ENCODE measurements at regions not wholly inside any gene's neighbourhood (a gene's known extent, or its start where the extent isn't known, plus 50 kb on each side); places are given as distances from the start of the nearest gene placed in this dataset.
"Not testable (repeated sequence)": the region's sequence is repeated elsewhere in the genome, so short reads cannot be mapped to it uniquely, and the experiment has no call there.

DNA sequence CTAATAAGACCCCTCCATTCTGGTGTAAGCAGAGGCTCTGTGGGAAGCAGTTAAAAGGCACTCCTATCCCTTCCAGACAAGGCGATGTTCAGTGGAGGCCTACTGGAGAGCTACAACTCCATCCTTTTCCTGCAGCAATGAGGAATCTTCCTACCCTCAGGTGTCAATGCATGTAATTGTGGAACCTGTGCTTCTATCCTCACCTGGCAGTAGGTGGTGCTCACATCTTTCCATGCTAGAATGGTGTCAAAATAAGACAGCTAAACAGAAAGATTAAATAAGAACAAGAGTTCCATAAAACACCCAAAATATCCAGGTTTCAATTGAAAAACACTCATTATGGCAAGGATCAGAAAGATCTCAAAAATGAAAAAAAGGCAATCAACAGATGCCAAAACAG is 224.6 kb downstream of the IL15 start:
- Histone ChIP-seq H3K27ac (no peak overlapping the region), H3K4me1 (no peaks in the 10 kb centered on the region), H3K36me3 (no peaks in the 10 kb centered on the region), H3K9me3 (peaks cover 0 to 5% of the 10 kb centered on the region in 2 donors), H3K27me3 (no peaks in the 10 kb centered on the region), H3K4me3 (no peak overlapping the region)
- TF ChIP-seq CTCF (IDR thresholded peaks at IDR 0.05) = no peak
- intact Hi-C loops (cut with DNase I) = no loop called here
- ATAC-seq (no peak), DNase-seq (no peak)

DNA sequence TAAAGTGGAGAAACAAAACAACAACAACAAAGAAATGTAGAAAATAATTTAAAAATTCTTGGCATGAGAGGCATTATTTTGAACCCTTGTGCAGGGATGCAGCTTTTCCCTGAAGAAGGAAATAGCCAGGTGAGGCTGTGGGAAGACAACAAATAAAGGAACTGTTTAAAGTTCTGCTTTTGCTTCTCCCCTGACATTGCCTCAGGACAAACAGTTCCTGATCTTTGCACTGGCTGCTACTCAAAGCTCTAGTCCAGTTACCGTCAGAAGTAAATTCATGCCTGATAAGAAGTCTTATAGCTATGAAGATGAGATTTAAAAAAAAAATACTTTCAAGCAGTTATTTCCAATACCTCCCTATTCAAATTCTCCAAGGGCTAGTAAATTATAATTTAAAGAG is 233.8 kb downstream of the IL15 start:
- Histone ChIP-seq H3K27me3 (no peaks in the 10 kb centered on the region), H3K9me3 (no peaks in the 10 kb centered on the region), H3K4me1 (no peaks in the 10 kb centered on the region), H3K4me3 (no peak overlapping the region), H3K27ac (no peak overlapping the region), H3K36me3 (no peaks in the 10 kb centered on the region)
- intact Hi-C loops (cut with DNase I) = no loop called here
- DNase-seq (no peak), ATAC-seq (no peak)
- no peak for TF ChIP-seq CTCF (IDR thresholded peaks at IDR 0.05)

GRCh38 chr4:141871086-141871770 is 234.8 kb downstream of the IL15 start:
- H3K27me3 ChIP-seq = no peaks in the 10 kb centered on the region
- no peak for ATAC-seq
- H3K36me3 ChIP-seq = no peaks in the 10 kb centered on the region
- DNase-seq = no peak
- no peaks in the 10 kb centered on the region for H3K4me1 ChIP-seq
- H3K4me3 ChIP-seq = no peak overlapping the region
- H3K9me3 ChIP-seq = no peaks in the 10 kb centered on the region
- intact Hi-C loops (cut with DNase I) = no loop called here
- H3K27ac ChIP-seq = no peak overlapping the region
- no peak for TF ChIP-seq CTCF (IDR thresholded peaks at IDR 0.05)

DNA sequence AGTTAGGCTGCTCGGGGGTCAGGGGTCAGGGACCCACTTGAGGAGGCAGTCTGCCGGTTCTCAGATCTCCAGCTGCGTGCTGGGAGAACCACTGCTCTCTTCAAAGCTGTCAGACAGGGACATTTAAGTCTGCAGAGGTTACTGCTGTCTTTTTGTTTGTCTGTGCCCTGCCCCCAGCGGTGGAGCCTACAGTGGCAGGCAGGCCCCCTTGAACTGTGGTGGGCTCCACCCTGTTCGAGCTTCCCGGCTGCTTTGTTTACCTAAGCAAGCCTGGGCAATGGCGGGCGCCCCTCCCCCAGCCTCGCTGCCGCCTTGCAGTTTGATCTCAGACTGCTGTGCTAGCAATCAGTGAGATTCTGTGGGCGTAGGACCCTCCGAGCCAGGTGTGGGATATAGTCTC is 246.3 kb downstream of the IL15 start:
- DNase-seq; H3K4me1 ChIP-seq; ATAC-seq; H3K4me3 ChIP-seq; H3K36me3 ChIP-seq; H3K9me3 ChIP-seq; intact Hi-C loops (cut with DNase I); H3K27ac ChIP-seq; H3K27me3 ChIP-seq: not testable (repeated sequence)

GRCh38 chr4:141884070-141884469 is 247.7 kb downstream of the IL15 start:
- no peak overlapping the region for H3K4me3 ChIP-seq
- H3K4me1 ChIP-seq = no peaks in the 10 kb centered on the region
- intact Hi-C loops (cut with DNase I) = no loop called here
- H3K9me3 ChIP-seq = peaks cover 0 to 6% of the 10 kb centered on the region in 2 donors
- DNase-seq (no peak), ATAC-seq (no peak)
- no peaks in the 10 kb centered on the region for H3K36me3 ChIP-seq
- no peak overlapping the region for H3K27ac ChIP-seq
- TF ChIP-seq CTCF (IDR thresholded peaks at IDR 0.05) = no peak
- H3K27me3 ChIP-seq = no peaks in the 10 kb centered on the region

- H3K27ac ChIP-seq = no peak overlapping the region
- no peak for TF ChIP-seq CTCF (IDR thresholded peaks at IDR 0.05)
- H3K4me3 ChIP-seq = no peak overlapping the region
- H3K4me1 ChIP-seq = no peaks in the 10 kb centered on the region
- H3K27me3 ChIP-seq = no peaks in the 10 kb centered on the region
- intact Hi-C loops (cut with DNase I) = no loop called here
- no peaks in the 10 kb centered on the region for H3K36me3 ChIP-seq
- no peak for DNase-seq
- H3K9me3 ChIP-seq = peaks cover 0 to 6% of the 10 kb centered on the region in 2 donors
- ATAC-seq = no peak
Observed at GRCh38 chr4:141885112-141885511, 248.7 kb downstream of the IL15 start.

Measured in left lung (tissue), 4 donors.